Kidney (tissue), 13 donors: ENCODE measurements at regions not wholly inside any gene's neighbourhood (a gene's known extent, or its start where the extent isn't known, plus 50 kb on each side); places are given as distances from the start of the nearest gene placed in this dataset.

Experiments
- DNase-seq, 5 donors: peaks; one replicate each; pipeline ENCODE4 v3.0.0-alpha.2; 2013 to 2020
- FAIRE-seq: peaks from 2 replicates; lab custom pipeline; 2012; peaks lifted over from hg19 to GRCh38; lab: Jason Lieb, UNC
- H3K27ac ChIP-seq, 2 donors: one replicate each; pipeline ENCODE4 v1.7.0; 2013; ENCODE audit warnings: low read depth in 2 of 2, low read length in 2 of 2, inconsistent platforms in 1 of 2
- H3K27me3 ChIP-seq: one replicate; pipeline ENCODE4 v1.7.1; 2013; ENCODE audit warnings: low read length, inconsistent platforms; ENCODE audit not compliant: control insufficient read depth, insufficient read depth
- H3K36me3 ChIP-seq, 3 donors: one replicate each; pipeline versions ENCODE4 v1.7.0 to v1.7.1; 2013; ENCODE audit warnings: low read length in 3 of 3, control low read depth in 1 of 3, inconsistent platforms in 1 of 3; ENCODE audit not compliant: insufficient read depth in 3 of 3, control insufficient read depth in 2 of 3
- H3K4me1 ChIP-seq, 3 donors: one replicate each; pipeline versions ENCODE4 v1.7.0 to v1.7.1; 2013; ENCODE audit warnings: low read length in 3 of 3, inconsistent platforms in 1 of 3, low read depth in 1 of 3; ENCODE audit not compliant: control insufficient read depth in 2 of 3, insufficient read depth in 2 of 3
- H3K4me3 ChIP-seq, 3 donors: one replicate each; pipeline versions ENCODE4 v1.7.0 to v1.8.1; 2013; ENCODE audit warnings: low read length in 3 of 3, control low read depth in 1 of 3, inconsistent platforms in 1 of 3
- H3K9ac ChIP-seq, 3 donors: one replicate each; pipeline versions ENCODE4 v1.7.0 to v1.7.1; 2013; ENCODE audit warnings: low read length in 3 of 3, control low read depth in 1 of 3, inconsistent platforms in 1 of 3
- H3K9me3 ChIP-seq, 3 donors: one replicate each; pipeline versions ENCODE4 v1.7.0 to v1.7.1; 2013; ENCODE audit warnings: low read length in 3 of 3, control low read depth in 1 of 3, inconsistent platforms in 1 of 3; ENCODE audit not compliant: control insufficient read depth in 2 of 3, insufficient read depth in 1 of 3
- intact Hi-C: fragments of 100-400 bp; cut with DNase I; formaldehyde crosslinking; loops from one replicate; pipeline ENCODE4 v1.11.1; 2022
- TF ChIP-seq, protein P1 (sequence below): IDR thresholded peaks from 3 replicates; pipeline ENCODE4 v1.5.1; 2012; ENCODE audit warnings: mild to moderate bottlenecking, moderate library complexity, borderline replicate concordance; ENCODE audit not compliant: insufficient read depth; ENCODE audit errors: extremely low read depth
- donor health status: control.
- donor health status: control.
- donor health status: control.
- donor health status: control.
- donor health status: control.
- donor health status: DM: yes; HTN: yes; CAD: no.
- donor health status: Normal renal cell carcinoma (clear cell type).

DNA sequence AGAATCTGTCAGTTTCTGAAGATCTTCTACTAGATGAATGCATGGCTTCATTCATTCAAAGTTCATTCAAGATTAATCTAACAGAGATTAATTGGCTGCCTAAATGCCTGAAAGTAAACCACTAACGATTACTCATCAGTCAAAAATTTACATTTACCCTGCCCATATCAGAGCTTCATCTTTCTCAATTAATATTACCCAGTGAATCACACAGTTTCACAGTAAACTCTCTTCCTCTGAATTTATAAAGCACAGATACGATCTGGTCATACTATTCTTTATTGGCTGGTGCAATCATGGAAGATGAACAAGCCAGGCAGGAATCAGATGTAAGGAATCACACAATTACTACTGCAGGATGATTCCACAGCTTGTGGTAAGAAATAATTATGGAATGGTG, 377.7 kb downstream of the SLC16A7 start:
- H3K9me3 ChIP-seq = no peaks in the 10 kb centered on the region
- no peaks in the 10 kb centered on the region for H3K36me3 ChIP-seq
- no peaks in the 10 kb centered on the region for H3K4me1 ChIP-seq
- H3K27me3 ChIP-seq = no peaks in the 10 kb centered on the region
- TF ChIP-seq, protein P1, sequence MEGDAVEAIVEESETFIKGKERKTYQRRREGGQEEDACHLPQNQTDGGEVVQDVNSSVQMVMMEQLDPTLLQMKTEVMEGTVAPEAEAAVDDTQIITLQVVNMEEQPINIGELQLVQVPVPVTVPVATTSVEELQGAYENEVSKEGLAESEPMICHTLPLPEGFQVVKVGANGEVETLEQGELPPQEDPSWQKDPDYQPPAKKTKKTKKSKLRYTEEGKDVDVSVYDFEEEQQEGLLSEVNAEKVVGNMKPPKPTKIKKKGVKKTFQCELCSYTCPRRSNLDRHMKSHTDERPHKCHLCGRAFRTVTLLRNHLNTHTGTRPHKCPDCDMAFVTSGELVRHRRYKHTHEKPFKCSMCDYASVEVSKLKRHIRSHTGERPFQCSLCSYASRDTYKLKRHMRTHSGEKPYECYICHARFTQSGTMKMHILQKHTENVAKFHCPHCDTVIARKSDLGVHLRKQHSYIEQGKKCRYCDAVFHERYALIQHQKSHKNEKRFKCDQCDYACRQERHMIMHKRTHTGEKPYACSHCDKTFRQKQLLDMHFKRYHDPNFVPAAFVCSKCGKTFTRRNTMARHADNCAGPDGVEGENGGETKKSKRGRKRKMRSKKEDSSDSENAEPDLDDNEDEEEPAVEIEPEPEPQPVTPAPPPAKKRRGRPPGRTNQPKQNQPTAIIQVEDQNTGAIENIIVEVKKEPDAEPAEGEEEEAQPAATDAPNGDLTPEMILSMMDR = no peak
- intact Hi-C loops = no loop called here
- no peak overlapping the region for H3K9ac ChIP-seq
- H3K27ac ChIP-seq = no peak overlapping the region
- DNase-seq (no peak), FAIRE-seq (no peak)
- no peak overlapping the region for H3K4me3 ChIP-seq

DNA sequence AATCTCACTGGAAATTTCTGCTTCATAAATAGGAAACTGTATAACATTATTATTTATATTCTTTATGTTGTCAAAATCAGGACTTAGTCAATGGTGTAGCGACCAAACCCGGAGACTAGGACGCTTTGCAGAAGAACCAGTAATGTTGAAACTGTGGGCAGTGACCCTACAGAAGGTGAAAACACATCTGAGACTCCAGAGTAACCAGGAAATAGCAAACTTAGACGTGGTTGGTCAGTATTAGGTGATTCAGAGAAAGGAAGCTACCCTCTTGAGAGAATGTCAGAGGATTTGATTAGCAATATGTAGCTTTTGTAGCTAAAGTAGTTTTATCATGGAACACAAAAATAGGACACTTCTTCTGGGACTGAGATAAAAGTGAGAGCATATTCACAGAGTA, 381.9 kb downstream of the SLC16A7 start:
- H3K27me3 ChIP-seq = no peaks in the 10 kb centered on the region
- no peaks in the 10 kb centered on the region for H3K9me3 ChIP-seq
- H3K4me3 ChIP-seq = no peak overlapping the region
- H3K9ac ChIP-seq = no peak overlapping the region
- TF ChIP-seq, protein P1 = no peak
- no peaks in the 10 kb centered on the region for H3K36me3 ChIP-seq
- intact Hi-C loops = no loop called here
- DNase-seq (no peak), FAIRE-seq (no peak)
- no peaks in the 10 kb centered on the region for H3K4me1 ChIP-seq
- H3K27ac ChIP-seq = no peak overlapping the region

DNA sequence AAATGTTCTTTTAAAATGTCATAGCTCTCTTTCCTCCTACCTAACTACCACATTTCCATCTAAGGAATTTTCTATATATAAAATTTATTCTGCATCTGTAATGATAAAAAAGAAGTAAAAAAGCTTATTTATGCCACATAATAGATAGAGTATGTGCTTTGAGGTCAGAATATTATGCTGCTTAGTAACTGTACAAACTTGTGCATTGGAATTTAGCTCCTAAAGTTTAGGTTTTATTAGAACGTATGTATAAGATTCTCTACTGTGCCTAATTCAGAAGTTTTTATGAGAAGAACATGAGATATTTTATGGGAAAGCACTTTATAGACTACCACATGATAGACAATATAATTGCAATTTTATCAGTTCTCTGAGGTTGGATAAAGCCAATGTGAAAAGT, 384.6 kb downstream of the SLC16A7 start:
- Histone ChIP-seq H3K27me3 (no peaks in the 10 kb centered on the region), H3K4me1 (no peaks in the 10 kb centered on the region), H3K36me3 (no peaks in the 10 kb centered on the region), H3K9me3 (no peaks in the 10 kb centered on the region), H3K4me3 (no peak overlapping the region), H3K9ac (no peak overlapping the region), H3K27ac (no peak overlapping the region)
- FAIRE-seq (no peak), DNase-seq (no peak)
- TF ChIP-seq, protein P1 = no peak
- intact Hi-C loops = no loop called here

DNA sequence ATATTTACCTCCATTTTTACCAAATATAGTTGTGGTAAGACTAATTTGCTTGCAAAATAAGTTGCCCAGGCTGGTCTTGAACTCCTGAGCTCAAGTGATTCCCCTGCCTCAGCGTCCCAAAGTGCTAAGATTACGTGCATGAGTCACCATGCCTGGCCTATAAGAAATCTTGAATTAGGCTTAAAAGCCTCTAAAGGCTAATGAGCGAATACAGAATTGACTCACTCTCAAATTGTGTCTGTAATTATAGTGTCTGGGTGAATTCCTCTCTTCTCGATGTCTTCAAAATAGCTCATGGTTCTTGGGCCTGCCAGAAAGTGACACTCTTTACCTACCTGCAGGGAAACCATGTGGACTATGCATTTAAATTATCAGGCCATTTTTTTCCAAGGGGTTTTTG, 403.5 kb downstream of the SLC16A7 start:
- no peak overlapping the region for H3K4me3 ChIP-seq
- H3K9me3 ChIP-seq = no peaks in the 10 kb centered on the region
- FAIRE-seq (no peak), DNase-seq (no peak)
- H3K27me3 ChIP-seq = no peaks in the 10 kb centered on the region
- intact Hi-C loops = no loop called here
- TF ChIP-seq, protein P1 = no peak
- H3K36me3 ChIP-seq = no peaks in the 10 kb centered on the region
- H3K9ac ChIP-seq = no peak overlapping the region
- no peaks in the 10 kb centered on the region for H3K4me1 ChIP-seq
- H3K27ac ChIP-seq = no peak overlapping the region
